Fibroblast of mammary gland (primary cell): ENCODE measurements at regions not wholly inside any gene's neighbourhood (a gene's known extent, or its start where the extent isn't known, plus 50 kb on each side); places are given as distances from the start of the nearest gene placed in this dataset.

Source experiments
- DNase-seq: peaks from one replicate; pipeline ENCODE4 v3.0.0-alpha.2; 2010; ENCODE audit warnings: low read depth
- H3K4me3 ChIP-seq: 2 replicates; pipeline ENCODE4 v1.5.1; 2011; ENCODE audit warnings: low read depth, mild to moderate bottlenecking, low read length, moderate library complexity; ENCODE audit not compliant: control insufficient read depth
- TF ChIP-seq, protein P1 (sequence below): conservative IDR thresholded peaks from 2 replicates; pipeline ENCODE4 v1.5.1; 2011; ENCODE audit warnings: low read depth, low read length, inconsistent platforms; ENCODE audit not compliant: control insufficient read depth, insufficient read depth

DNA sequence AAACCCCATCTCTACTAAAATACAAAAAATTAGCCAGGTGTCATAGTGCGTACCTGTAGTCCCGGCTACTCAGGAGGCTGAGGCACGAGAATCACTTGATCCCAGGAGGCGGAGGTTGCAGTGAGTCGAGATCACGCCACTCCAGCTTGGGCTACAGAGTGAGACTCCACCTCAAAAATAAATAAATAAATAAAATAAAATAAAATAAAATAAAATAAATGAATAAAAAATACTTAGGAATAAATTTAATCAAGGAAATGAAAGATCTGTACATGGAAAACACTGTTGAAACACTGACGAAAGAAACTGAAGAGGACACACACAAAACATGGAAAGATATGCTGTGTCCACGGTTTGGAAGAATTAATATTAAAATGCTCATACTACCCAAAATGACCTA lies 56.5 kb upstream of the ASPRV1 start:
- TF ChIP-seq, protein P1, sequence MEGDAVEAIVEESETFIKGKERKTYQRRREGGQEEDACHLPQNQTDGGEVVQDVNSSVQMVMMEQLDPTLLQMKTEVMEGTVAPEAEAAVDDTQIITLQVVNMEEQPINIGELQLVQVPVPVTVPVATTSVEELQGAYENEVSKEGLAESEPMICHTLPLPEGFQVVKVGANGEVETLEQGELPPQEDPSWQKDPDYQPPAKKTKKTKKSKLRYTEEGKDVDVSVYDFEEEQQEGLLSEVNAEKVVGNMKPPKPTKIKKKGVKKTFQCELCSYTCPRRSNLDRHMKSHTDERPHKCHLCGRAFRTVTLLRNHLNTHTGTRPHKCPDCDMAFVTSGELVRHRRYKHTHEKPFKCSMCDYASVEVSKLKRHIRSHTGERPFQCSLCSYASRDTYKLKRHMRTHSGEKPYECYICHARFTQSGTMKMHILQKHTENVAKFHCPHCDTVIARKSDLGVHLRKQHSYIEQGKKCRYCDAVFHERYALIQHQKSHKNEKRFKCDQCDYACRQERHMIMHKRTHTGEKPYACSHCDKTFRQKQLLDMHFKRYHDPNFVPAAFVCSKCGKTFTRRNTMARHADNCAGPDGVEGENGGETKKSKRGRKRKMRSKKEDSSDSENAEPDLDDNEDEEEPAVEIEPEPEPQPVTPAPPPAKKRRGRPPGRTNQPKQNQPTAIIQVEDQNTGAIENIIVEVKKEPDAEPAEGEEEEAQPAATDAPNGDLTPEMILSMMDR = no peak
- no peak overlapping the region for H3K4me3 ChIP-seq
- no peak for DNase-seq

DNA sequence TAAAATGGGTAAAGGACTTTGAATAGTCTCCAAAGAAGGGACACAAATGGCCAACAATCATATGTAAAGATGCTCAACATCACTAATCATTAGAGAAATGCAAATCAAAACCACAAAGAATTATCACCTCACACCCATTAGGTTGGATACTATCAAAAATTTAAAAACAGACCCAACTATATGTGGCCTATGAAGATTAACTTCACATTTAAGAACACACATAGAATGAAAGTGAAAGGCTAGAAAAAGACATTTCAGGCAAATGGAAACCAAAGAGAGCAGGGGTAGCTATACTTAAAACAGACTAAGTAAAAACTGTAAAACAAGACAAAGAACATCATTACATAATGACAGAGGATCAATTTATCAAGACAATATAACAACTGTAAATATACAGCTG lies 53.5 kb upstream of the ASPRV1 start:
- H3K4me3 ChIP-seq = no peak overlapping the region
- TF ChIP-seq, protein P1 = no peak
- no peak for DNase-seq

DNA sequence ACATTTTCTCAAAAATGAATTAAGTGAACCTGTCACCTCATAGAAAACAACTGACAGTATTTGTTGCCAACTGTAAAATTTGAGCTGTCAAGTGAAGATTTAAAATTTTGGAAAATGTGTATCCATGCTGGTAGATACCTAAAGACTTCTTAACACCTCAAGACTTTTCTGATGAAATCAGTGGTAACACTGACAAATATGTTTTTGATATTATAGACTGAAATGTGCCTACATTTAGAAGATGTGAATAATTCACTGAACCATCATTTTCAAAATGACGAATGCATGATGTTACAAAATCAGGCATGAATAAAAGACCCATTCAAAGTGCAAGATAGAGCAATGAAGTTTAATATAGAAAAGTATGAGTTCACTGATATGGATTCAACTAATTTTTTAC lies 51.5 kb upstream of the ASPRV1 start:
- TF ChIP-seq, protein P1 = no peak
- H3K4me3 ChIP-seq = no peak overlapping the region
- no peak for DNase-seq

DNA sequence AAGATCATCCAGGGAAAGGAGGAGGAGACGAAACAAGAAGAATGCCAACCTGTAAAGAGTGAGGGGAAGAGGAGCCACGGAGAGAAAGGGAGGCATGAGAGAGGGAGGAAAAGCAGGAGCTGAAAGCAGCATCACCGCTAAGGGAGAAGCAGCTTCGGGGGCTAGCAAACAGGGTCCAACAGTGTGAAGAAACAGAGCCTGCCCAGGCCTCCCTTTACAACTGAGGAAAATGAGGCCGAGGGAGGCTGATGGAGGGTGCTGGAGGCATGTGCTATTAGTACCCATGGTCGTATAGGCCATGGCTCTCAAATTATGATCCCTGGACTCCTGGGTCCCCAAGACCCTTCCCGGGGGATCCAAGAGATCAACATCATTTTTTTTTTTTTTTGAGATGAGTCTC lies 50.4 kb upstream of the ASPRV1 start:
- H3K4me3 ChIP-seq = no peak overlapping the region
- TF ChIP-seq, protein P1 = no peak
- DNase-seq = no peak

DNA sequence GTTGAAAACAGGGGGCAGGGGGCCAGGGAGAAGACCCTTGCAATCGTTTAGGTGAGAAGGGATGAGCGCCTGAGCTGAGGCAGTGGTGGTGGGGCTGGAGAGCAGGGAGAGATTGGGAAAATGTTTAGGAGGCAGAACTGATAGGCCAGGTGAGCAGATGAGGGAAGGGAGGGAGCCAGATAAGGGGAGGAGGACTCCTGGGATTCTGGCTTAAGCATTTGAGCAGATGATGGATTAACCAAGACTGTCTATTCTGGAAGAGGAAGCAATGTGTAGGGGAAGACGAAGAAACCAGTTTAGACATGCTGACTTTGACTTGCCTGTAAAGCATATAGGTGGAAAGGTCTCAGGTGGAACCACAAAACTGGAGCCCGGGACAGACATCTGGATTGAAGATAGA lies 49.9 kb upstream of the ASPRV1 start:
- DNase-seq = no peak
- no peak overlapping the region for H3K4me3 ChIP-seq
- TF ChIP-seq, protein P1 = no peak
